Ecto neural progenitor cell (in vitro differentiated cells): ENCODE measurements at regions not wholly inside any gene's neighbourhood (a gene's known extent, or its start where the extent isn't known, plus 50 kb on each side); places are given as distances from the start of the nearest gene placed in this dataset.

Source experiments
- DNase-seq: peaks from one replicate; pipeline ENCODE4 v3.0.0-alpha.2; 2018; ENCODE audit warnings: low spot score

DNA sequence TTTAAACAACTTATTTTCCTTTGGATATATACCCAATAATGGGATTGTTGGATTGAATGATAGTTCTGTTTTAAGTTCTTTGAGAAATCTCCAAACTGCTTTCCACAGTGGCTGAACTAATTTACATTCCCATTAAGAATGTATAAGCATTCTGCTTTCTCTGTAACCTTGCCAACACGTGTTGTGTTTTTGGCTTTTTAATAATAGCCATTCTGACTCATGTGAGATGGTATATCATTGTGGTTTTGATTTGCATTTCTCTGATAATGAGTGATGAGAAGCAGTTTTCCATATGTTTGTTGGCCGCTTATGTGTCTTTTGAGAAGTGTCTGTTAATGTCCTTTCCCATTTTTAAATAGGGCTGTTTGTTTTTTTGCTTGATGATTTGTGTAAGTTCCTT lies 155.6 kb upstream of the PITX2 start:
- DNase-seq = no peak

DNA sequence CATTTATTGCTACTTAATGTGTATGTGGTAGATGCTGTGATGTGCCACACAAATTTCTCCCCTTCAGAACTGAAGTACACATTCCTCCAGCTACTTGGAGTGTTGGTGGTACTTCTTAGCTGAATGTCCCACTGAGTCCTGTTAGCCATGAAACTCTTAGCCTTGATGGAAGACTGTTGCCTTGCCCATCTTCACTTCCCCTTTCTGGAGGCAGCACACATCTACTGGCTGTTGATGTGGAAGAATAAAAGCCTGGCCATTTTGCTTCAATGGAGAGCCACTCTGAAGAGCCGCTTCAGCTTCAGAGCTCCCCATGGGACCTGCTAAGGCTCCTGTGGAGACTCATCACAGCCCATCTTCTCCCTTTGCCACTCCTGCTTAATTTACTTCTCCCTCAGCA lies 157.7 kb upstream of the PITX2 start:
- no peak for DNase-seq

DNA sequence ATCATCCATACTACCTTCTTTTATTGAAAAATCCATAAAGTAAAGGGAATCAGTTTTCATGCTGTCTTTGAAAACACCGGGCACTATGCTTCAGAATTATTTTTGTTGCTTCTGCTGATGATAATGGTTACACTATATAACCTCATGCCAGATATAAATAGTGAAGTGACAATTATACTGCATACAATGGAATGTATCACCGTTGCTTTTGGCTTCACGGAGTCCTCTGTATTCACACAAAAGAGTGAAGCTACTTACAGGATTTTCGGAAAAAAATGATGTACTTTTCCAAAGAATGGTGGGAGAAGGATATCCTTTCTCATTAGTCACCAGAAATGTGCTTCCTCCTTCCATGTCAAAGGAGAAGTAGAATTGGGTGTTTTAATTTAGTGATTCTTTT lies 159.1 kb upstream of the PITX2 start:
- no peak for DNase-seq

DNA sequence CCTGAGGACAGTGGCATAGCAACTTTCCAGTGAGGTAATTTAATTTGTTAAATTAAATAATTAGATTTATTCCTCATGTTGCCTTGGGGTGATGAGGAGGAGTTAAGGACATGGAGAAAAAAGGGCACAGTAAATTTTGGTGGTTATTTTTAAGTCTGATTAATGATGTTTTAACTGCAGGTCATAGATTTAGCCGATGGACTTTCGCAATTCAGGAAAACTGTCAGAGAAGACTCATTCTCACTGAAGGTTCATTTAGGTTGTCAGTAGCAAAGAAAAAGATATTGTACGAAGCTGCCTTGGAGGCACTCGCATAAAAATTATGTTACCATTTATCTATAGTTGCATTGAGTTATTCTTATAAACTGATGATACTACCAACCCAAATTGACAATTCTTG lies 164.2 kb upstream of the PITX2 start:
- DNase-seq = no peak

DNA sequence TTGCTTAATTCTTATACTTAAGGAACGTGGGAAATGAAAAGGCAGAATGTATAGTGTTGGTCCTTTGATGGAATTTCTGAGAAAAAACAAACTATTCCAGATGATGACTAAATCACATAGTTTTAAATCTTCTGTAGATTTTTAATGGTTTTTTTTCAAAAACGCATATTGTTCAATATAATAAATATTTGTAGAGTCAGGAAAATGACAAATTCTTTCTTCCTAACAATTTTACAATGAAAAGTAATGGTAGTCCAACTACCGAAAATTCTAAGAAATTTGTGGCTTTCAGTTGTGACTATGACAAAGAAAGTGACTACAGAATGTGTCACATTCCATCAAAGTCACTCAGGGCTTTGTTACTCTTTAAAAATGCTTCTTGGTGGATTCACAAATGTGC lies 164.8 kb upstream of the PITX2 start:
- DNase-seq = no peak

DNA sequence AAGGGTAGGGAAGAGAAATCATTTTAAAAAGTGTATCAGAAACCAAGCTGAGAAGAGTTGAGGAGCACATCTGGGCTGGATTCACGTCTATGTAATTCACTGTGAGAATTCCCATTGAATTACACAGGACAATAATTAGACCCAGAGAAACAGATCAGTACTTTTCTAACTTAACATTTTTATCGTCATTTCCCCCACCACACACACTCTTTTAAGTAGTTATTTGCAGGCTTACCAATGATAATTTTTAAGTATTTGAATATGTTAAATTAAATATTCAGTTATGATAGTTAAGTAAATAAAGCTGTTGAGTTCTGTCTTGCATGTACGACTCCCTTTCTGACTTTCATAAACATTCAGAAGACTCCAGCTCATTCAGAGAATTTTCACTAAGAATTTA lies 165.4 kb upstream of the PITX2 start:
- DNase-seq = no peak

DNA sequence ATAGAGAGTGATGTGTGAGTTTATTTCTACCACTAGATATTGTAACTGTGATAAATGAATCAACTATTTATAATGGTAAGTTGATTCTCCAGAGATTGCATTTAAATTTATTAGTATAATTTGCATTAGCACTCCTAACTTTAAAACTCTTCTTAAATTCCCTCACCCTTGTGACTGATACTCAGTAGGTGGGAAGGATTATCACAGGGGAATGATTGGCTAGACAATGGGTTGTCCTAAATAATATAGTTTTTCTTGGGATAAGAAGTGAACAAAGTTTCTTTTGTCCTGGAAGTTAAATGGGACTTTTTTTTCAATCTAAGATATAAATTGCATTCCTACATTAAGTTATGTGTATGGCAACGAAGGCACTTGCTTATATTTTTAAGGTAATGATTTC lies 169.2 kb upstream of the PITX2 start:
- DNase-seq = no peak

DNA sequence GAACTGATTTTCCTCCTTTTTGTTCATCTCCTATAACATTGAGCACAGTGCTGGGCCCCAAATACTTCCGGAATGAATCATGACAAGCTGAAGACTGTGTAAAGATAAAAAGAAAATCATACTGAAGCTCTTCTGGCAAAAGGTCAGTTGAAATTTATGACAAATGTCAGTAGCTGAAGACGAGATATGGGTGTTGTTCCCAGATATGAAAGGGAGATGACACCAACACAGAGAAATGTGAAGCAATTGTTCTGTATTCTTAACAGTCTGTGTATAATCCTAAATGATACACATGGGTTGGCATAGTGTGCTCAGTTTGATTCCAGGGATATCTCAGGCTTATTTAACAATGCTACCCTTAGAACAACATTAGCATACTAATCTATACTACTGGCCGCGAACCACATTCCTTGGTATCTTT lies 170.5 kb upstream of the PITX2 start:
- no peak for DNase-seq

DNA sequence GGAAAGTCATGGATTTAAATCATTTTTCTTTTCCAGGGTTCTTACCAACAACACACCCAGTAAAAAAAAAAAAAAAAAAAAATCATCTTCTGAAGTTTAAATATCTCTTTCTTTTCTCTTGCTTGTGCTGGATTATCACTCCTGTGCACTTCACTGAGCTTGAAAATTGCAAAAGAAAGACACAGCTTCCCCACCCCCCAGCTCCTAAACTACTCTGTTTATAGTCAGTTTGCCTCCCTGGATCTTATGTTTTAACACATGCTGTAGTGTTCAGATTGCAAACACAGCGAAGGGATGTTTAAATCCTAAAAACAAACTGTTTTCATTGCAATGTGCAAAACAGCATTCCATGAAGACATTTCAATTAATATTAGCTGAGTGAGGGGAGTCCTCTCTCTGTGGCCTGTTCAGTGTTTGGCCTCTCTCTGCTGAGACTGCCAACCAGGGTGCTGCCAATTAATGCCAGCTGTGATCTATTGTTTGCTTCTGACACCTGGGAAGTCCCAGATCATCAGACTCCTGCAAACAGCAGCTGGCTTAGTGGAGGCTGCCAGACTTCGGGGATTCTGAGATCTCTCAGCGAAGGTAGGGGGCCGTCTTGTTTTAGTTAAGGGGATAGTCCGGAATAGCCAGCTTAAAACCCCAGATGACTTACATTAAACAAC lies 171.1 kb upstream of the PITX2 start:
- DNase-seq = peak; percentile 52

DNA sequence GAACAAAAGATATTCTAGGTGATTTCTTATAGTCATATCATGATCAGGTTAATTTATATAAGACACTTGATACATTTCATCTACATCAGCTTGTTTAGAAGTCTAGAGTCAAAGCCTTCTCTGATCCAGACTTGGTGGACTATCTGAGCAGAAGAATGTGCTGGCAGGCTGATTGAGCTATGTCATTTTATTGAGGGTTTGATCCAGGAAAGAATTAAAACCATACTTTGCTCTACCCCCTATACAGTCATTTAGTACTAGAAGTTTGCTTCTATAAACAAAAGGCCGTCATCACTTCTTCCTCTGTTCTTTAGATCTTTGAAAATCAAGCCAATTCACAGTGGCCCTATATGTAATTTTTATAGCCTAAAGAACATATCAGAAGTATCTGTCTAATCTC lies 173.1 kb upstream of the PITX2 start:
- DNase-seq = no peak

DNA sequence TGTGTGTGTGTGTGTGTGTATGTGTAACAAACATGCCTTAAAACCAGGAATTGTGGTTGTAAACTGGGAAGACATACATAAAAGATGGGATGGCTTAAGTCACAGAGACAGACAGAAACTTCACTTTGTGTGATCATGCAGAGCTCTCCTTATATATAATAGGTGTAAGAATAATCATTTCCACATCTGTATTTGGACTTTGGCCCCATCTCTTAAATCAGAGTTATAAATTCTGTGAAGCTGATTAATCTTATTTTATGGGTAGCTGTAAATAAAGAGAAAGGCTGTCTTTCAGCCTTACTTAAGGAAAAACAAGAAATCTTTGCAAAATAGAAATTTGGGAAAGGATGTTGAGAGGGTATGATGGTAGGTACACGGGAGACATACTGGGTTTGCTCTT lies 174.6 kb upstream of the PITX2 start:
- no peak for DNase-seq

DNA sequence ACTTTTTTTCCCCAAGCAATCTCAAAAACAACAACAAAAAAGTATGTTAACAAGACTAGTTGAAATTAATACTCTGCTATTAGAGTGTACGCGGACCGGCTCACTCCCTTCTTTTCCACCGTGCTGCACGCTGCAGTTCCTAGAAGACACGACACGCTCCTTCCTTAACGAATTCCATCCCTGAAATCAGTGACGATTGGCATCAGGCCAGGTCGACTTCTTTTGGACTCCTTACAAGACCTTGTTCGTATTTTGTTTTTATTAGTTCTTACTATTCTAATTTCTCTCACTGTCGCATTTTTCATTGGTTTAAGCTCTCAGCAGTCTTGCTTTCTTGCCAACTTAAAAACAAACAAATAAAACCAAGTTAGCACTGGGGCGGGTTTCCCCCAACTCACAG lies 175.8 kb upstream of the PITX2 start:
- no peak for DNase-seq

DNA sequence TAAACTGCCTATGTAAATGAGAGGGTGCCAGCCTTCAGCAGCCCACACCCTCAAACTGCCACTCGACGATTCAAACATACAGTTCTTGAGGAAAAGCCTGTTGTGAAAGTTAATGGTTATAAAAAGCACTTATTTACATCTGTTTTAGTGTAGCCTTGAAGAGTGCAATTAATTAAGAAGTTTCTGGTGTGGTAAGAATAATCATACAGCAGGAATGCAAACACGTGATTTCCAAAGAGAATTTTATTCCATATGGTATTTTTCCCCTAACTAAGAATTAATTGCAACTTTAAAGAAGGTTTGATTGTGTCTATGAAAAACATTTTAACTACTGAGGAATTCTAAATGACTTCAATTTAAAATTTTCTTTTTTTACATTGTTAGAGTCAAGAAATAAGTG lies 176.3 kb upstream of the PITX2 start:
- no peak for DNase-seq

DNA sequence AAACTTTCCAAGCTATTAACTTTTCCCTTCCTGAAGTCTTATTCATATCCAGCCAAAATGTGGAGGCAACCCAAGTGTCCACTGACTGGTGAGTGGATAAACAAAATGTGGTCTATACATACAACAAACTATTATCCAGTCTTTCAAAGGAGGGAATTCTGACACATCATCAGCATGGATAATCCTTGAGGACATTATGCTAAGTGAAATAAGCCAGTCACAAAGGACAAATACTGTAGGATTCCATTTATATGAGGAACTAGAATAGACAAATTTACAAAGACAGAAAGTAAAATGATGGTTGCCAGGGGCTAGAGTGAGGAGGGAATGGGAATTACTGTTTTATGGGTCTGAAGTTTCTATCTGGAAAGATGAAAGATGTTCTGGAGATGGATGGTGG lies 178.7 kb upstream of the PITX2 start:
- DNase-seq = no peak

DNA sequence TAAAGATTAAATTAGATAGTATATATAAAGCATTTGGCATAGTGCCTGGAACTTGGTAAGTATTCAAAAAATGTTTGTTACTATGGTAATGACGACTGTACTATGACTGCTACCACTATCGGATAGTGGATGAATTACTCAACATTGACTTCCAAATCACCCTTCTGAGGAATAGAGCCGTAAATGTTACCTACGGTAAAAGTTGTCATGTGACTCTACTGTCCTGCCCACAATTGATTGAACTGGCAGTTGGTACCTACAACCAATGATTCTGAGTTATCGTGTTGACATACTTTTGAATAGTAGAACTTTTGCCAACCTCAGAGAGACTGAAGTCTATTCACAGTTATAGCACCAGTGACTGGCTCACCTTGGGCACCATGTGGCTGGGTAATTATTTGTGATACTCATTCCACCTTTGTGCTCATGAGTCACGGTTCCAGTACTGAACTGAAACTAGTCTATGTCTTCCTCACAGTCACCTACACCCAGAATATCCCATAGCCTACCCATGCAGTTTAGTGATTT lies 185.5 kb upstream of the PITX2 start:
- no peak for DNase-seq

DNA sequence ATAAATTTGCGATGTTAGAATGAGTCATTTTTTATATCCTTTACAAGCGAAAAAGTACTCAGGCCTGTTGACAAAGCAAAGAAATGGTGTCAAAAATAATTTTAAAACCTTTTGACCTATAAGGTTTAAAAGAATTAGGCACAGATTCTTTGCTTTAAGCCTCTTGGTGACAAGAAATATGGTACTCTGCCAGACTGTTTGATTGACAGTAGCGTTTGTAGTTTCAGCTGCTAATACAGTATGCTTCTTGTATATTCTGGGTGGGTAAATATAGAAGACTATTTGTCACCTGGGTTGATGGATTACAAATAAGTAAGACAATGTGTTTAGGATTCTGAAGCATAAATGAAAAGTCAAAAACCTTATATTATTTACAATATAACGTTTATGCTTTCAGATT lies 193.1 kb upstream of the PITX2 start:
- DNase-seq = no peak

DNA sequence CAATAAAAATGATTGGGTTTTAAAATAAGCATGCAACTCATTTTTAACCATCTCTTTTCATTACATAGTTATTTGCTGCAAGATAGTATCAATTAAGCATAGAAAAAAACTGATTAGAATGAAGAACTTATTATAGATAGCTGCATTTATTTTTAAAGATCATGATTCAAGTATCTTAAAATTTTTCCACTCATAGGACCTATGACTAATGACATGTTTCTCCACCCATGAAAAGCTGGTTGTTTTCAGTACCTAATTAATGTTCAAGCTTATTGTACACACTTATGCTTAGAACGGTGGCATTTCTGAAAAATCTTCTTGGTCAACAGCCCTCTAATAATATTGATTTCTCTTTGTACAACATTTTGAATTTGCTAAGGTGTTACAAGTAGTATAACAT lies 193.5 kb upstream of the PITX2 start:
- DNase-seq = no peak

DNA sequence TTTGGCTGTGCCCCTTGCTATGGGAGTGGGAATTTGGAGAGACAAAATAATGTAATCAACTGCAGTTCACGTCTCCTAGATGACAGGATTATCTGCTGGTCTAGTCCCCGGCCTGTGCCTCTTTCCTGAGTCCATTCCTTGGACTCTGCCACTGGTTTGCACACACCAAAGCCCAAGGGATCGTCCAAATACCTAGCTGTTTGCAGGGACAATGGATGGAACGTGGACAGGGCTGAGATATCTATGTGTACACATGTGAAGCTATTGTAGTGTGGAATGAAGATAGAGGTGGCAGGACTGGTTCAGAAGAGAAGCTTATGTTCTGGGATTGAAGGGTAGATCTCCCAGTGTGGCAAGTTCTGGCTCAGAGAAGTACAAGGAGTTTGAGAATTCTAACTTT lies 198.3 kb upstream of the PITX2 start:
- DNase-seq = no peak

DNA sequence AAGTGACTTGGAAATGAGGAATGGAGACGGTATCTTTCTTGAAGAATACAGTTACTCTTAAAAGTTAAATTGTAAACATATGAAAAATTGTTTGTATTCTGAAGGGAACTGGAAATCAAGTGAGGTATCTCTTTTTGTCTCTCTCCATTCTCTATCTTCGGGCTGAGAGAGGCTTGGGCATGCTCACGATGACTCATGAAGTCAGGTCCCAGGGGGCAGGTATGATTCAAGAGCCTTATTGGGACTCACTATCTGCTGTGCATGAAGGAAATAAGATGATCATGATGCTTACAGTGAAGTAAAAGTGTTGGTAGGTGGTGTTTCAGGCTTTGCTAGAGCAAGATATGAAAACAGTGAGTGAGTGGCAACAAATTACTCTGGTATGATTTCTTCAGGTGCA lies 200.4 kb upstream of the PITX2 start:
- no peak for DNase-seq

DNA sequence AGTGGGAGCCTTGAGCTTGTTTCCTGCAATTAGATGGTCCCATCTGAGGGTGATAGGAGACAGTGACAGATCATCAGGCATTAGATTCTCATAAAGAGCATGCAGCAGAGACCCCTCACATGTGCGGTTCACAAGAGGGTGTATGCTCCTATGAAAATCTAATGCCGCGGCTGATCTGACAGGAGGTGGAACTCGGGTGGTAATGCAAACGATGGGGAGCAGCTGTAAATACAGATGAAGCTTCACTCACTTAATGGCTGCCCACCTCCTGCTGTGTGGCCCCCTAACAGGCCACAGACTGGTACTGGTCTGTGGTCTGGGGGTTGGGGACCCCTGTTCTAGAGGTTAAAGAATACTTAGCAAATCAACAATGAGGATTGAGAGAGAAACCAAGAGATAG lies 201.5 kb upstream of the PITX2 start:
- no peak for DNase-seq

DNA sequence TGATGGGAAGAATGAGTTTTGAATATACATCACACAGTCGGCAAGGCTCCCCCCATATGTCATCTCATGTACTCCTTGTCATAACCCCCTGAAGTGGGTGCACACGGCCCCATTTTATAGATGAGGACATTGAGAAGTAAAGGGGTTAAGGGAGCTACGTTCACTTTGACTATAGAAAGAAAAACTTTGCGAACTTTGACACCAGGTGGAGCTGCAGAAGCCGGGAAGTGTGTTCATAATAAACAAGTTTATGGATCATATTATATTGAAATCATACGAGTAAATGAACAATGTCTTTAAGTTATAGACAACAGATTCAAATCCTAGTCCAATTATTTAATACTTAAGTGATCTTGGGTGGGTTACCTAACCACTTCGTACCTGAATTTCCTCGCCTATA lies 203.8 kb upstream of the PITX2 start:
- DNase-seq = no peak

DNA sequence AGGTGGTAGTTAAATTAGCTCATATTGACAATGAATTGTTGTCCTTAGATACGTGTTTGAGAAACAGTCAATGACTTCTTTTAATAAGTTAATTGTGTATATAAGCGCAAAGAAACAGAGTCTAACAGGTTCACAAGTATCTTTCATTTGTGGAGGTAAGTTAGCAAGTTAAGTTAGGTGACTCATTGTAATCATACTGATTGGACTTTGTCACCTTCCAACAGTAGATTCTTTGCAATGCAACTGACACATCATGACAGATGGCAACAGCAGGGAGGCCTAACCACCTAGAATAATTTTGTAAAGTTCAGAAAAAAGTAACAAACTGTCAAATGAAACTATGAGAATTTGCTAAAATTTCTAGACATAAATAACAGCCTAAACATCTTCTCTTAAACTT lies 207.6 kb upstream of the PITX2 start:
- DNase-seq = no peak

DNA sequence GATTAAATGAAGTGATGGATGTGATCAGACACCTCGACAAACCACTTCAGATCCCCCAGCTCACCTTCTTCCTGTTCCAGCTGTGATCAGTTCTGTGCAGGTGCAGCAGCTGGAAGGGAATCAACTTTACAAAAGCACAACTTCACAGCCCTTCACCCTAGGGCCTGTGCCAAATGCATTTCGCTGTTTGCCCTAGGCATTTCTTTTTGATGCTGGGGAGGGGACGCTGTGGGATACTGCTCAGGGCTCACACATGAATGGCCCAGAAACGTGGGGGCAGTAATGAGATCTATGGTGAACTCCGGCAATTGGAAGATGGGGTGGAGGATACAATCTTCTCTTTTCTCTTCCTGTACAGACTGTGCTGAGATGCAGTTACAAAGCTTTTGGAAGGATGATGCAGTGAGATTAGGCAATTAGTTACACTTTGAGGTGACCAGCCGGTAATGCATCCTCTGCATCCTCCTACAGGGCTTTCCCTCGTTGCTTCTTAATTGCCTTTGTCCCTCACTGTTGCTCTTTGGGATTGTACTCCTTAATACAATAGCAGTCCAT lies 215.1 kb upstream of the PITX2 start:
- DNase-seq = peak; percentile 57

DNA sequence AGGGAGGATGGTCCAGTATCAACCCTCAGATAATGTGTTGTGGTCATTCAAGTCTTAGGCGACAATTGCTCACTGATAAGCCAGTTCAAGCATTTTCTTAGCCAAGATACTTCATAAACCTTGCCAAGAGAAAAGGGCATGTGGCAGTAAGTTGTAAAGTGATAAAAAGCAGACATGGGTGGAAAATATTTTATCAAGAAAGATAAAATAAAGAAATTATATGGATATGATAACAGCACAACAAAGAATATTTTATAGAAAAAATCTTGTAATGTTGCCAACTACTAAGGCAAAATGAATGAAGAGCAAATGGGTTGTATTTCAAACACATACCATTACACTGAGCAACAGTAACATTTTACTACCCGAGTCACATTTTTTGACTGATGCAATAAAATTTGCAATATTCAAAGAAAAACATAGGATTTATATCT lies 217.4 kb upstream of the PITX2 start:
- DNase-seq = no peak
